Smooth muscle cell (in vitro differentiated cells): ENCODE measurements at regions not wholly inside any gene's neighbourhood (a gene's known extent, or its start where the extent isn't known, plus 50 kb on each side); places are given as distances from the start of the nearest gene placed in this dataset.

Experiments used
- DNase-seq: peaks from one replicate; lab custom pipeline; 2025; ENCODE audit not compliant: unreplicated experiment; lab: John Stamatoyannopoulos, UW
- H2AFZ ChIP-seq: fragments of 200-600 bp; sonication (generic); 2 replicates; pipeline ENCODE4 v1.6.0; 2016; ENCODE audit warnings: antibody characterized with exemption, low read depth, mild to moderate bottlenecking
- H3F3A ChIP-seq: fragments of 200-600 bp; sonication (generic); 2 replicates; pipeline ENCODE4 v1.6.0; 2017; ENCODE audit warnings: antibody characterized with exemption, low read depth
- H3K27ac ChIP-seq: fragments of 200-600 bp; sonication (generic); 2 replicates; pipeline ENCODE4 v1.5.1; 2016; ENCODE audit warnings: low read depth, mild to moderate bottlenecking
- H3K27me3 ChIP-seq: fragments of 200-600 bp; sonication (generic); 2 replicates; pipeline ENCODE4 v1.6.1; 2016; ENCODE audit warnings: low read depth, mild to moderate bottlenecking
- H3K36me3 ChIP-seq: fragments of 200-600 bp; sonication (generic); 2 replicates; pipeline ENCODE4 v1.5.1; 2016; ENCODE audit warnings: low read depth
- H3K4me1 ChIP-seq: fragments of 200-600 bp; sonication (generic); 2 replicates; pipeline ENCODE4 v1.5.1; 2016; ENCODE audit warnings: low read depth
- H3K4me2 ChIP-seq: fragments of 200-600 bp; sonication (generic); 2 replicates; pipeline ENCODE4 v1.6.0; 2016; ENCODE audit warnings: mild to moderate bottlenecking
- H3K4me3 ChIP-seq: fragments of 200-600 bp; sonication (generic); 2 replicates; pipeline ENCODE4 v1.5.1; 2016; ENCODE audit warnings: mild to moderate bottlenecking
- H3K79me2 ChIP-seq: fragments of 200-600 bp; sonication (generic); 2 replicates; pipeline ENCODE4 v1.6.0; 2016; ENCODE audit warnings: low read depth, mild to moderate bottlenecking
- H3K9ac ChIP-seq: fragments of 200-600 bp; sonication (generic); 2 replicates; pipeline ENCODE4 v1.6.0; 2016; ENCODE audit warnings: low read depth
- H3K9me3 ChIP-seq: fragments of 200-600 bp; sonication (generic); replicated peaks from 2 replicates; pipeline ENCODE4 v1.5.1; 2016; ENCODE audit warnings: low read depth
- H4K20me1 ChIP-seq: fragments of 200-600 bp; sonication (generic); 2 replicates; pipeline ENCODE4 v1.6.0; 2016; ENCODE audit warnings: low read depth
- WGBS: methylation state at CpG from one replicate; pipeline ENCODE4 v1.1.7; 2016; ENCODE audit warnings: low lambda C conversion rate; 5-methylcytosine and 5-hydroxymethylcytosine counted together
- TF ChIP-seq, protein P1 (sequence below): fragments of 200-600 bp; sonication (generic); IDR thresholded peaks from 2 replicates; pipeline ENCODE4 v1.5.1; 2017; ENCODE audit warnings: borderline replicate concordance, mild to moderate bottlenecking, antibody characterized with exemption; ENCODE audit not compliant: insufficient read depth, poor library complexity, severe bottlenecking

DNA sequence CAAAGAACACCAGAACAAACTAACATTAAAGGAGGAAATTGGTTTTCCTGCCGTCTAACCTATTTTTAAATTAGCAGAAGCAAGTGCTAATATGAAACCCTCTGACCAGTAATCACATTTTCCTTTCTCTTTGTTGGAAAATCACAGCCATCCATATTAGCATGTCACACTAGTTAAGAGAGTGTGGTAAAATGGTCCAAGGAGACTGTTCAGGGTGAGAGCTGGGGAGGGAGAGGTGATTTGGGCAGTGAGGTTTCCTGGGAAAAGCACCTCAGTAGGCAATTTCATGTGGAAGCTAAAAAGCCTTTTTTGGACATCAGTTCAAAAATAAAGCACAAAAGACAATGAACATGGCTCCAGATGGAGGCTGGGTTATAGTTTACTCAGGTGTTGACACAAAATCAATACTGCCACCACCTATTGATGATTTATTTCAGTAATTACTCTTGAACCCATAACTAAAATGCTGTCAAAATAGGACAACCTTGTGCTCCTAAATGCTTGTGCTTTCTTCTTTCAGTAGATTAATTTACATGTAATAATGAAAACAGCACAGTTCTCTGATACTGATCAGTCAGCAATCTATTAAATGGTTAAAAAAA lies 333.2 kb downstream of the SAMD5 start:
- Histone ChIP-seq H3K79me2 (no peaks in the 10 kb centered on the region), H3K9me3 (no peaks in the 10 kb centered on the region), H3K27ac (no peak overlapping the region), H3K9ac (no peak overlapping the region), H3K36me3 (no peaks in the 10 kb centered on the region), H3K4me1 (no peaks in the 10 kb centered on the region), H3K4me2 (no peak overlapping the region), H2AFZ (no peak overlapping the region), H3F3A (no peaks in the 10 kb centered on the region), H3K27me3 (no peaks in the 10 kb centered on the region), H4K20me1 (no peaks in the 10 kb centered on the region), H3K4me3 (no peak overlapping the region)
- WGBS: 90% methylated on average over 1 of the region's 1 CpG
- TF ChIP-seq, protein P1, sequence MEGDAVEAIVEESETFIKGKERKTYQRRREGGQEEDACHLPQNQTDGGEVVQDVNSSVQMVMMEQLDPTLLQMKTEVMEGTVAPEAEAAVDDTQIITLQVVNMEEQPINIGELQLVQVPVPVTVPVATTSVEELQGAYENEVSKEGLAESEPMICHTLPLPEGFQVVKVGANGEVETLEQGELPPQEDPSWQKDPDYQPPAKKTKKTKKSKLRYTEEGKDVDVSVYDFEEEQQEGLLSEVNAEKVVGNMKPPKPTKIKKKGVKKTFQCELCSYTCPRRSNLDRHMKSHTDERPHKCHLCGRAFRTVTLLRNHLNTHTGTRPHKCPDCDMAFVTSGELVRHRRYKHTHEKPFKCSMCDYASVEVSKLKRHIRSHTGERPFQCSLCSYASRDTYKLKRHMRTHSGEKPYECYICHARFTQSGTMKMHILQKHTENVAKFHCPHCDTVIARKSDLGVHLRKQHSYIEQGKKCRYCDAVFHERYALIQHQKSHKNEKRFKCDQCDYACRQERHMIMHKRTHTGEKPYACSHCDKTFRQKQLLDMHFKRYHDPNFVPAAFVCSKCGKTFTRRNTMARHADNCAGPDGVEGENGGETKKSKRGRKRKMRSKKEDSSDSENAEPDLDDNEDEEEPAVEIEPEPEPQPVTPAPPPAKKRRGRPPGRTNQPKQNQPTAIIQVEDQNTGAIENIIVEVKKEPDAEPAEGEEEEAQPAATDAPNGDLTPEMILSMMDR: no peak
- no peak for DNase-seq

DNA sequence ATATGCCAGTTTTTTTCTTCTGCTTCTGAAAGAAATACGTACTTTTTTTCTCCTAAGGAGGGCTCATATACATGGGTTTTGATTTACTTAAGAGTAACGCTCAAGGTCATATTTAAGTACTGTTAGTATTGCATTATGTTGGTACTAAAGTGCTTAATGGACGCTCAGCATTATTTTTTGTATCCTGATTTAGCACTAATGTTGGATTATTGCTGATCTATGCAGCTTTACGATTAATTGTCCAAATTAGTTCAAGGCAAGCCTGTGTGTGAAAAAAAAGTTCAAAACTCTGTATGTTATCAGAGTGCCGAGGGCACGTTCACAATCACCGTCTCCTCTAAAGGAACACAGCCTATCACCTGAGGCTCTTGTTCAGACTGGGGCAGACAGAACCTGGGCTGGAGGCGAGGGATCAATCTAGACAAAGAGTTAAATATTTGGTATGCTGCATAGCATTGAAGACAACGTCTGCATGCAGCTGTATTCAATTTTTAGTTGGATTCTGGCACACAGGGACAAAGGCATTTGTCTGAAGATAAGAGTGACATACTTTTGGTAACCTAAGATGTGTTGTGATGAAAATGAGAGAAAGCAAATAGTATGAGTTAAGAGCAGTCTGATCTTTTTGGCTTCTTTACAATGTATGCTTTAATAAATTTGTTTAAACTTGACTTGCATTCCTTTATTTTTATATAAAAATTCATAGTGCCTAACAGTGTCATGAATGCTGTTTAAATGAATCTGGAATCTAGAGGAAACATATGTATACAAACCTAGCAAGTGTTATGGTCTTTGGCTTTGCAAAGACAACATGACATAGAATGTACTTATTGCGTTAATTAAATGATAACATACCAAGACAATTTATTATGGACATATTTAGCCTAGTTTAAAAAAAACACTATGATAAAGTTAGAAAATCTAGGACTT lies 341.2 kb downstream of the SAMD5 start:
- Histone ChIP-seq H2AFZ (no peak overlapping the region), H3K79me2 (no peaks in the 10 kb centered on the region), H3K36me3 (no peaks in the 10 kb centered on the region), H3K4me2 (no peak overlapping the region), H3K27ac (no peak overlapping the region), H3K4me1 (no peaks in the 10 kb centered on the region), H3F3A (no peaks in the 10 kb centered on the region), H4K20me1 (no peaks in the 10 kb centered on the region), H3K9ac (no peak overlapping the region), H3K4me3 (no peak overlapping the region), H3K27me3 (no peaks in the 10 kb centered on the region), H3K9me3 (no peaks in the 10 kb centered on the region)
- no peak for DNase-seq
- 86% methylated on average over 10 of the region's 10 CpGs for WGBS
- TF ChIP-seq, protein P1: no peak

DNA sequence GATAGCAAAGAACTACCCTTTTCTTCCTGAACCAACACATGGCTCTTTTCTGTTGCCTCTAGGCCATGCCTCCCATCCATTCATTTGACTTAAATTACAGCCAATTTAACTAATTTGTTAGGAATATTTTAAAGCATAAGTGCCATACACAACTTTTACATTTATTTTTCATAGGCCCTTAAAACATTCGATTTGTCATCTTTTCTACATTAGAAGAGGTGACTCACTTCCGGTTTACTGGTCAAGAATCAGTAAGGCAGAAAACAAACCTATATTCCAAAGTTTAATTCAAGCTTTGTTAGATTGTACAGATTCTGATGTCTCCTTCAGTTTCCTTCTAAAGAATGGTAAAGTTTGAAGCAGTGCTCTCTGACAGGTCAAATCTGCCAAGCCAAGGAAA lies 344.3 kb downstream of the SAMD5 start:
- Histone ChIP-seq H3K4me2 (no peak overlapping the region), H3K9ac (no peak overlapping the region), H2AFZ (no peak overlapping the region), H3K27ac (no peak overlapping the region), H3K79me2 (no peaks in the 10 kb centered on the region), H3K4me1 (no peaks in the 10 kb centered on the region), H4K20me1 (no peaks in the 10 kb centered on the region), H3K4me3 (no peak overlapping the region), H3K27me3 (no peaks in the 10 kb centered on the region), H3K36me3 (no peaks in the 10 kb centered on the region), H3F3A (no peaks in the 10 kb centered on the region), H3K9me3 (no peaks in the 10 kb centered on the region)
- TF ChIP-seq, protein P1: no peak
- WGBS: 91% methylated on average over 2 of the region's 2 CpGs
- DNase-seq: no peak
